ENCODE measurements at regions not wholly inside any gene's neighbourhood (a gene's known extent, or its start where the extent isn't known, plus 50 kb on each side); places are given as distances from the start of the nearest gene placed in this dataset.

DNA sequence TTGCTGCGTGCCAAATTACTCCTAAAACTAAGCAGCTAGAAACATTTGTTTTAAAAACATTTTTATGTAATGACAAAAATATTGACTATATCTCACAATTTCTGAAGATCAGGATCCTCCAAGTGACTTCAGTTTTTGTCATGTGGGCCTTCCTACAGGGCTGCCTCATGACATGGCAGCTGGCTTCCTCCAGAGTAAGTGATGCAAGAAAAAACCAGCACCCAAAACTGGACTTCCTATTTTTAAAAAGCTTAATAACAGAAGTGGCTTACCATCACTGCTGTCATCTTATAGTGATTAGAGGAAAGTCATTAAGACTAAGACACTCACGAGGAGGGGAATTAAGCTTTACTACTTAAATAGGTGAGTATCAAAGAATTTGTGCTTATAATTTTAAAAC, 681.7 kb downstream of the PCDH17 start:
- ATAC-seq (no peak), DNase-seq (no peak)
- 80 to 93% (median 85%) methylated on average over 2 of the region's 2 CpGs for WGBS, 4 donors
- TF ChIP-seq, protein P1, sequence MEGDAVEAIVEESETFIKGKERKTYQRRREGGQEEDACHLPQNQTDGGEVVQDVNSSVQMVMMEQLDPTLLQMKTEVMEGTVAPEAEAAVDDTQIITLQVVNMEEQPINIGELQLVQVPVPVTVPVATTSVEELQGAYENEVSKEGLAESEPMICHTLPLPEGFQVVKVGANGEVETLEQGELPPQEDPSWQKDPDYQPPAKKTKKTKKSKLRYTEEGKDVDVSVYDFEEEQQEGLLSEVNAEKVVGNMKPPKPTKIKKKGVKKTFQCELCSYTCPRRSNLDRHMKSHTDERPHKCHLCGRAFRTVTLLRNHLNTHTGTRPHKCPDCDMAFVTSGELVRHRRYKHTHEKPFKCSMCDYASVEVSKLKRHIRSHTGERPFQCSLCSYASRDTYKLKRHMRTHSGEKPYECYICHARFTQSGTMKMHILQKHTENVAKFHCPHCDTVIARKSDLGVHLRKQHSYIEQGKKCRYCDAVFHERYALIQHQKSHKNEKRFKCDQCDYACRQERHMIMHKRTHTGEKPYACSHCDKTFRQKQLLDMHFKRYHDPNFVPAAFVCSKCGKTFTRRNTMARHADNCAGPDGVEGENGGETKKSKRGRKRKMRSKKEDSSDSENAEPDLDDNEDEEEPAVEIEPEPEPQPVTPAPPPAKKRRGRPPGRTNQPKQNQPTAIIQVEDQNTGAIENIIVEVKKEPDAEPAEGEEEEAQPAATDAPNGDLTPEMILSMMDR (IDR thresholded peaks at IDR 0.05): no peak
- no peak for TF ChIP-seq POLR2A (IDR thresholded peaks at IDR 0.05)
- Histone ChIP-seq H3K27ac (no peak overlapping the region), H3K4me1 (no peaks in the 10 kb centered on the region), H3K36me3 (no peaks in the 10 kb centered on the region), H3K9me3 (no peaks in the 10 kb centered on the region), H3K27me3 (no peaks in the 10 kb centered on the region), H3K4me3 (no peak overlapping the region)
- intact Hi-C loops (cut with DNase I): no loop called here

DNA sequence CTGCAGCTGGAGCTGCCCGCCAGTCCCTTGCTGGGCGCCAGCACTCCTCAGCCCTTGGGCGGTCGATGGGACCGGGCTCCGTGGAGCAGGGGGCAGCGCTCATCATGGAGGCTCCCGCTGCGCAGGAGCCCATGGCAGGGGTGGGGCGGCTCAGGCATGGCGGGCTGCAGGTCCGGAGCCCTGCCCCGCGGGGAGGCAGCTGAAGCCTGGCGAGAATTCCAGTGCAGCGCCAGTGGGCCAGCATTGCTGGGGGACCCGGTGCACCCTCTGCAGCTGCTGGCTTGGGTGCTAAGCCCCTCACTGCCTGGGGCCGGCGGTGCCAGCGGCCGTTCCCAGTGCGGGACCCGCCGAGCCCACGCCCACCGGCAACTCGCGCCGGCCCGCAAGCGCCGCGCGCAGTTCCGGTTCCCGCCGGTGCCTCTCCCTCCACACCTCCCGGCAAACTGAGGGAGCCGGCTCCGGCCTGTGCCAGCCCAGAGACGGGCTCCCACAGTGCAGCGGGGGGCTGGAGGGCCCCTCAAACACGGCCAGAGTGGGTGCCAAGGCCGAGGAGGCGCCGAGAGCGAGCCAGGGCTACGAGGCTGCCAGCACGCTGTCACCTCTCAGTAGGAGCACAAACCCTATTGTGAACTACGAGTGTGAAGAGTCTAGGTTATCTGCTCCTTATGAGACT, 687.1 kb downstream of the PCDH17 start:
- intact Hi-C loops (cut with DNase I): no loop called here
- Histone ChIP-seq H3K36me3 (no peaks in the 10 kb centered on the region), H3K4me1 (no peaks in the 10 kb centered on the region), H3K27me3 (no peaks in the 10 kb centered on the region), H3K27ac (no peak overlapping the region), H3K9me3 (no peaks in the 10 kb centered on the region), H3K4me3 (no peak overlapping the region)
- WGBS, 4 donors: 91 to 97% (median 97%) methylated on average over 12 to 50 of the region's 50 CpGs
- TF ChIP-seq POLR2A (IDR thresholded peaks at IDR 0.05): no peak
- TF ChIP-seq, protein P1 (IDR thresholded peaks at IDR 0.05): no peak
- DNase-seq (peak in 1 of 5 donors; percentile 44), ATAC-seq (no peak)

DNA sequence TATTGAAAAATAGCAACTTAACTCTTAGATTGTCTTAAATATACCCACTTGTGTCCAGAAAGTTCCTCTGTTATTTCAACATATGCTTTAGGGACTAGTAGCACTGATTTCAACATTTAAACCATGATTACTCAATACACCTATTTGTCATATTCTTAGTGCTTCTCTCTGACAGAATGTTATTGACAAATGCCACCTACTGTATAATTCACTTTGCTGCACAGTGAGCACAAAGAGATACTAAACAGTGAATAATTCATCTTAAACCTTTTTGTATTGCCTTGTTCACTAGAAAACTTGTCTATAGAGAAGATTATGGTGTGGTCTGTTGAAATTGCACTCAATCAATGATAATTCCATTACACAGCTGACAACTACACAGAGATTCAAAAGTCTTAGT, 692.6 kb downstream of the PCDH17 start:
- H3K27me3 ChIP-seq: no peaks in the 10 kb centered on the region
- no peak overlapping the region for H3K27ac ChIP-seq
- no peak overlapping the region for H3K4me3 ChIP-seq
- TF ChIP-seq POLR2A (IDR thresholded peaks at IDR 0.05): no peak
- TF ChIP-seq, protein P1 (IDR thresholded peaks at IDR 0.05): no peak
- intact Hi-C loops (cut with DNase I): no loop called here
- no peaks in the 10 kb centered on the region for H3K9me3 ChIP-seq
- no peaks in the 10 kb centered on the region for H3K36me3 ChIP-seq
- no peak for DNase-seq
- H3K4me1 ChIP-seq: no peaks in the 10 kb centered on the region
- no peak for ATAC-seq

DNA sequence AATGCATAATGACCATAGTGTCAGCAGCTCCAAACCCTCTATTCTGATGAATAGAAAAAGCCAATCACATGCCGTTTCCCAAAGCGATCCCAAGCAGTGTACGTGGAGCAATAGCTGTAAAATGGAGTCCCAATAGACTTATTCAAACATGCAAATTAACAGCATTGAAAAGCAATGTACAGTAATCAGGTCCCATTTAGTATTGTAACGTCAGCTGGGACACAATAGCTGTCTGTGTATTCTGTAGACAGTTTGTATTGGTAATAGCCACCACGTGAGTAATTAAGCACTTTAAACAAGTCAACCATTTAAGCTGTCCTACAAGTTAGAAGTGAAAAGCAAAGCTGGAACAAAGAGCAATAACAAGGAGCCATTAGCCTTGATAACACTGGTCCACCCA, 698.2 kb downstream of the PCDH17 start:
- 91 to 95% (median 93%) methylated on average over 5 of the region's 5 CpGs for WGBS, 4 donors
- Histone ChIP-seq H3K27me3 (no peaks in the 10 kb centered on the region), H3K36me3 (no peaks in the 10 kb centered on the region), H3K4me3 (no peak overlapping the region), H3K9me3 (no peaks in the 10 kb centered on the region), H3K4me1 (no peaks in the 10 kb centered on the region), H3K27ac (no peak overlapping the region)
- TF ChIP-seq, protein P1 (IDR thresholded peaks at IDR 0.05): no peak
- TF ChIP-seq POLR2A (IDR thresholded peaks at IDR 0.05): no peak
- DNase-seq (no peak), ATAC-seq (no peak)
- intact Hi-C loops (cut with DNase I): no loop called here

All from heart left ventricle (tissue), 16 donors.